K562 (cell line): ENCODE measurements at regions not wholly inside any gene's neighbourhood (a gene's known extent, or its start where the extent isn't known, plus 50 kb on each side); places are given as distances from the start of the nearest gene placed in this dataset.

Experiments
- PTTG1 ChIP-seq: fragments of 450-650 bp; IDR thresholded peaks from 2 replicates; pipeline ENCODE4 v1.6.1; 2016; ENCODE audit warnings: low read depth, mild to moderate bottlenecking, missing genetic modification characterization, missing compliant biosample characterization
- TF ChIP-seq, protein P1 (sequence below), 2 experiments: fragments of 450-650 bp; formaldehyde crosslinking in 1 of 2; IDR thresholded peaks; 2 replicates each; pipeline versions ENCODE4 v1.4.0 to v1.6.1; 2014 to 2020; ENCODE audit warnings: mild to moderate bottlenecking in 2 of 2, borderline replicate concordance in 1 of 2, low read depth in 1 of 2
- TF ChIP-seq, protein P2 (sequence below), 2 experiments: fragments of 450-650 bp in 1 of 2; IDR thresholded peaks; 2 replicates each; pipeline ENCODE4 v1.6.1; 2011 to 2017; ENCODE audit warnings: low read depth in 2 of 2, antibody characterized with exemption in 1 of 2, borderline replicate concordance in 1 of 2, low read length in 1 of 2, mild to moderate bottlenecking in 1 of 2, mixed read lengths in 1 of 2; ENCODE audit not compliant: control insufficient read depth in 1 of 2

DNA sequence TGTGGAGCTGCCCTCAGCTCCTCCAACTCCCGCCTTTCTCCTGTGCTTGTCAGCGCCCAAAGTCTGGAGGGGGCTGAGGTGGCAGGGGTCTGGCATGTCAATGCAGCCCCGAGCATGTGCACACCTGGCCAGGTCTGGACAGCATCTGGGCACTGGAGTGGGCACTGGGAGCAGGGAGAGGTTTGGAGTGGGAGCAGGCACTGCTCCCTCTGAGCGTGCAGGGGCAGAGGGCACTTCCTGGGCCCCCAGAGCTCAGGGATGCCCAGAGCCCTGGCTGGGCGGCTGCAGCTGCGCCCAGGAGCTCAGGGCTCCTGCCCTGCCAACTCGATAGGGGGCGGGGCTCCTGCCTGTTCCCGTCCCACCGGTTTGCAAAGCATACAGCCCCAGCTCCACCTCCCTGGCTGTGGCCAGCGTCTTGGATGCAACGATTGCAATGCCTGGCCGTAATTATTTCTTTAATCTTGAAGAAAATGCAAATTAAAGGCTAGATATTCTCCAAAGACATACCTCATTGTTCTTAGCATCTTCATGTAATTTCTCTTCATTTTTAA lies 57.4 kb upstream of the LDAH start:
- TF ChIP-seq, protein P1, sequence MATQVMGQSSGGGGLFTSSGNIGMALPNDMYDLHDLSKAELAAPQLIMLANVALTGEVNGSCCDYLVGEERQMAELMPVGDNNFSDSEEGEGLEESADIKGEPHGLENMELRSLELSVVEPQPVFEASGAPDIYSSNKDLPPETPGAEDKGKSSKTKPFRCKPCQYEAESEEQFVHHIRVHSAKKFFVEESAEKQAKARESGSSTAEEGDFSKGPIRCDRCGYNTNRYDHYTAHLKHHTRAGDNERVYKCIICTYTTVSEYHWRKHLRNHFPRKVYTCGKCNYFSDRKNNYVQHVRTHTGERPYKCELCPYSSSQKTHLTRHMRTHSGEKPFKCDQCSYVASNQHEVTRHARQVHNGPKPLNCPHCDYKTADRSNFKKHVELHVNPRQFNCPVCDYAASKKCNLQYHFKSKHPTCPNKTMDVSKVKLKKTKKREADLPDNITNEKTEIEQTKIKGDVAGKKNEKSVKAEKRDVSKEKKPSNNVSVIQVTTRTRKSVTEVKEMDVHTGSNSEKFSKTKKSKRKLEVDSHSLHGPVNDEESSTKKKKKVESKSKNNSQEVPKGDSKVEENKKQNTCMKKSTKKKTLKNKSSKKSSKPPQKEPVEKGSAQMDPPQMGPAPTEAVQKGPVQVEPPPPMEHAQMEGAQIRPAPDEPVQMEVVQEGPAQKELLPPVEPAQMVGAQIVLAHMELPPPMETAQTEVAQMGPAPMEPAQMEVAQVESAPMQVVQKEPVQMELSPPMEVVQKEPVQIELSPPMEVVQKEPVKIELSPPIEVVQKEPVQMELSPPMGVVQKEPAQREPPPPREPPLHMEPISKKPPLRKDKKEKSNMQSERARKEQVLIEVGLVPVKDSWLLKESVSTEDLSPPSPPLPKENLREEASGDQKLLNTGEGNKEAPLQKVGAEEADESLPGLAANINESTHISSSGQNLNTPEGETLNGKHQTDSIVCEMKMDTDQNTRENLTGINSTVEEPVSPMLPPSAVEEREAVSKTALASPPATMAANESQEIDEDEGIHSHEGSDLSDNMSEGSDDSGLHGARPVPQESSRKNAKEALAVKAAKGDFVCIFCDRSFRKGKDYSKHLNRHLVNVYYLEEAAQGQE (IDR thresholded peaks at IDR 0.05; ENCODE audit: borderline replicate concordance) = no peak
- TF ChIP-seq, protein P1 (CRISPR knock-in tag; IDR thresholded peaks at IDR 0.05; ENCODE audit: low read depth) = no peak
- TF ChIP-seq PTTG1 (tag) = no peak
- TF ChIP-seq, protein P2, sequence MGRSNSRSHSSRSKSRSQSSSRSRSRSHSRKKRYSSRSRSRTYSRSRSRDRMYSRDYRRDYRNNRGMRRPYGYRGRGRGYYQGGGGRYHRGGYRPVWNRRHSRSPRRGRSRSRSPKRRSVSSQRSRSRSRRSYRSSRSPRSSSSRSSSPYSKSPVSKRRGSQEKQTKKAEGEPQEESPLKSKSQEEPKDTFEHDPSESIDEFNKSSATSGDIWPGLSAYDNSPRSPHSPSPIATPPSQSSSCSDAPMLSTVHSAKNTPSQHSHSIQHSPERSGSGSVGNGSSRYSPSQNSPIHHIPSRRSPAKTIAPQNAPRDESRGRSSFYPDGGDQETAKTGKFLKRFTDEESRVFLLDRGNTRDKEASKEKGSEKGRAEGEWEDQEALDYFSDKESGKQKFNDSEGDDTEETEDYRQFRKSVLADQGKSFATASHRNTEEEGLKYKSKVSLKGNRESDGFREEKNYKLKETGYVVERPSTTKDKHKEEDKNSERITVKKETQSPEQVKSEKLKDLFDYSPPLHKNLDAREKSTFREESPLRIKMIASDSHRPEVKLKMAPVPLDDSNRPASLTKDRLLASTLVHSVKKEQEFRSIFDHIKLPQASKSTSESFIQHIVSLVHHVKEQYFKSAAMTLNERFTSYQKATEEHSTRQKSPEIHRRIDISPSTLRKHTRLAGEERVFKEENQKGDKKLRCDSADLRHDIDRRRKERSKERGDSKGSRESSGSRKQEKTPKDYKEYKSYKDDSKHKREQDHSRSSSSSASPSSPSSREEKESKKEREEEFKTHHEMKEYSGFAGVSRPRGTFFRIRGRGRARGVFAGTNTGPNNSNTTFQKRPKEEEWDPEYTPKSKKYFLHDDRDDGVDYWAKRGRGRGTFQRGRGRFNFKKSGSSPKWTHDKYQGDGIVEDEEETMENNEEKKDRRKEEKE (IDR thresholded peaks at IDR 0.05; ENCODE audit: borderline replicate concordance in 1 of 2, control insufficient read depth in 1 of 2, low read depth in 2 of 2, low read length in 1 of 2) = no peak
